Activated naive CD4-positive, alpha-beta T cell treated with anti-CD3 and anti-CD28 coated beads for 36 hours (primary cell): ENCODE measurements at regions not wholly inside any gene's neighbourhood (a gene's known extent, or its start where the extent isn't known, plus 50 kb on each side); places are given as distances from the start of the nearest gene placed in this dataset.
"Not testable (repeated sequence)": the region's sequence is repeated elsewhere in the genome, so short reads cannot be mapped to it uniquely, and the experiment has no call there.

Source experiments
- CTCF ChIA-PET: fragments of 350-600 bp; sonication (Branson Sonifier 250); formaldehyde crosslinking; loops from one replicate; lab custom pipeline; 2021; ENCODE audit warnings: antibody characterized with exemption; lab: Charles Lee
- DNase-seq: peaks from one replicate; pipeline ENCODE4 v3.0.0-alpha.2; 2020
- H3K27ac Mint-ChIP-seq: one replicate; pipeline ENCODE4 v1.8.0; 2021; ENCODE audit warnings: mild to moderate bottlenecking, mixed read lengths
- H3K27me3 Mint-ChIP-seq: one replicate; pipeline ENCODE4 v1.8.0; 2021; ENCODE audit warnings: low read depth, mixed read lengths
- H3K36me3 Mint-ChIP-seq: one replicate; pipeline ENCODE4 v1.8.0; 2021; ENCODE audit warnings: low read depth, mixed read lengths
- H3K4me1 Mint-ChIP-seq: one replicate; pipeline ENCODE4 v1.8.0; 2021; ENCODE audit warnings: low read depth, mixed read lengths
- H3K4me3 Mint-ChIP-seq: one replicate; pipeline ENCODE4 v1.8.0; 2021; ENCODE audit warnings: mild to moderate bottlenecking, moderate library complexity, mixed read lengths
- H3K9me3 Mint-ChIP-seq: one replicate; pipeline ENCODE4 v1.8.0; 2021; ENCODE audit warnings: mixed read lengths
- intact Hi-C: fragments of 100-400 bp; cut with micrococcal nuclease; formaldehyde crosslinking; loops from one replicate; pipeline ENCODE4 v1.15.1; 2023

DNA sequence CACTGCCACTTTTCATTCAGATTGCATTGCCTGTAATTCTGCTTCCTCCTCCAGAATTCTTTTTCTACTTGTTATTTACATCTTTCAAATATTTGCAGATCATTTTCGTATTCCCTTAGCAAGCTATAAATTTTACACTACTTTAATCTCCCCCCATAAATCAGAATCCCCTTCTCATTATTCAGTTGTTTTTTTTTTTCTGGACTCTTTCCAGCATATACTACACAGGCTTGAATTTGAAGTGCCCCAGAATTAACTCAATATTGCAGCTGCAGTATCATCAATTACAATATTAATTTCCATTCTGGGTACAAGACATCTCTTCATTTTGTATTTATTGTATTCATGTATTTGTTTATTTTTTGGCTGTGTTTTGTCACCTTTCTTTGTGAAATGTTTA is 1494.3 kb downstream of the AMY1C start:
- Mint-ChIP-seq H3K4me3 (no peak overlapping the region), H3K36me3 (no peaks in the 10 kb centered on the region), H3K9me3 (peaks cover 7% of the 10 kb centered on the region), H3K27ac (no peak overlapping the region), H3K4me1 (no peaks in the 10 kb centered on the region), H3K27me3 (no peaks in the 10 kb centered on the region)
- CTCF ChIA-PET = no interaction called here
- DNase-seq = no peak
- intact Hi-C loops = no loop called here

DNA sequence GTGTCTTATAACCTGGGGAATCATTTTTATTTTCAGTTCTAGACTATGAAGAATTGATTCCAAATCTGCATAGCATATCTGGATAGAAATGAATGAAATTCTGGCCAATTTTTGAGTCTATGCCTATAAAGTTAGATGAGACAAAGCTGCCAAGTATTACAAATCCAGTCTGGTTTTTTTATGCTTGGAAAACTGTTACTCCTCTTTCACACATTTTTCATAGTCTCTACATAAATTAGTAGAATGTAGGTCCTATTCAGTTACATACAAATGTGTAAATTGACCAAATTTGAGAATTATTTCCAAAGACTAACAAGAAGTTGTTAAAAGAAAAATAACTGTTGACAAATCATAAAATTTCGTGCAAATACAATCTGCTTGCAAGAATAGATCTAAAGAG is 1505.2 kb downstream of the AMY1C start:
- no peaks in the 10 kb centered on the region for H3K4me1 Mint-ChIP-seq
- intact Hi-C loops = no loop called here
- no peak for DNase-seq
- H3K36me3 Mint-ChIP-seq = no peaks in the 10 kb centered on the region
- H3K4me3 Mint-ChIP-seq = no peak overlapping the region
- H3K27ac Mint-ChIP-seq = no peak overlapping the region
- CTCF ChIA-PET = no interaction called here
- H3K9me3 Mint-ChIP-seq = peaks cover 9% of the 10 kb centered on the region
- H3K27me3 Mint-ChIP-seq = no peaks in the 10 kb centered on the region

DNA sequence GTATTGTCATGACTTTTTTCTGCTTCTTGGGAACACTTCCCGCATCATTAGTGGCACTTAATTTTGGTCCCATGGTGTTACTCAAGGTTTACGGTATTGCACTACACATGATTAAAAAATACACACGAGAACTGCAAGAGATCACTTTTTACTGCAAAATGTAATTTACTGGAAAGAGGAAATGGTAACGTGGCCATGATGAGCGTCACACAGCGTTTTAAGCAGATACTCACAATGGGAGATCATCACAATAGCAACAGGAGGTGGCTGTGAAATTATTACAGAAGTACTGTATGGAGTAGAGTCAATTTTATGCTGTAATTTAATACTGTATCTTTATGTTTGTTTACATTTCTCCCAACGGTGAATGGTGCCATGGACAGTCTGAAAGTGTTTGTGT is 1510.3 kb downstream of the AMY1C start:
- CTCF ChIA-PET = no interaction called here
- Mint-ChIP-seq H3K4me1 (no peaks in the 10 kb centered on the region), H3K27ac (no peak overlapping the region), H3K4me3 (no peak overlapping the region), H3K9me3 (peaks cover 13% of the 10 kb centered on the region), H3K27me3 (no peaks in the 10 kb centered on the region), H3K36me3 (no peaks in the 10 kb centered on the region)
- intact Hi-C loops = no loop called here
- no peak for DNase-seq

DNA sequence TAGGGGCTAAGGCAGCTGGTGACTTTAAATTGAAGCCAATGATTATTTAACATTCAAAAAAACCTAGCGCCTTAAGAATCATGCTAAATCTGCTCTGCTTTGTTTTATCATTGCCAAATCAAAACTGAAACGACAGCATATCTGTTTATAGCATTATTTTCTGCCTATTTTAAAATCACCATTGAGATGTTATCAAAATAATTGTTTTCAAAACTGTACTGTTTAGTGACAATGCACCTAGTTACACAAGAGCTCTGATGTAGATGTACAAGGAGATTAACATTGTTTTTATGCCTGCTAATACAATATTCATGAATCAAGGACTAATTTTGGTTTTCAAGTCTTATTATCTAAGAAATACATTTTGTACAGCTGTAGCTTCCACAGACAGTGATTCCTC is 1521.3 kb downstream of the AMY1C start:
- H3K4me3 Mint-ChIP-seq = no peak overlapping the region
- DNase-seq = no peak
- H3K36me3 Mint-ChIP-seq = no peaks in the 10 kb centered on the region
- peaks cover 25% of the 10 kb centered on the region for H3K9me3 Mint-ChIP-seq
- H3K27me3 Mint-ChIP-seq = no peaks in the 10 kb centered on the region
- no peak overlapping the region for H3K27ac Mint-ChIP-seq
- intact Hi-C loops = no loop called here
- CTCF ChIA-PET = no interaction called here
- H3K4me1 Mint-ChIP-seq = no peaks in the 10 kb centered on the region

DNA sequence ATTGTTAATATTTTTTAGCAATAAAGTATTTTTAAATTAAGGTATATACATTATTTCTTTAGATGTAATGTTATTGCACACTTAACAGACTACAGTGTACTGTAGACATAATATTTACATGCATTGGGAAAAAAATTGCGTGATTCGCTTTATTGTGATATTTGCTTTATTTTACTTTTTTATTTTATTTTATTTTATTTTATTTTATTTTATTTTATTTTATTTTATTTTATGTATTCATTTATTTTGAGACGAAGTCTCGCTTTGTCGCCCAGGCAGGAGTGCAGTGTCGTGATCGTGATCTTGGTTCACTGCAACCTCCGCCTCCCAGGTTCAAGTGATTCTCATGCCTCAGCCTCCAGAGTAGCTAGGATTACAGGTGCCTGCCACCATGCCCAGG is 1522.7 kb downstream of the AMY1C start:
- DNase-seq, H3K4me3 Mint-ChIP-seq, H3K4me1 Mint-ChIP-seq, CTCF ChIA-PET, H3K36me3 Mint-ChIP-seq, intact Hi-C loops, H3K27me3 Mint-ChIP-seq, H3K27ac Mint-ChIP-seq: not testable (repeated sequence)
- H3K9me3 Mint-ChIP-seq = peaks cover 23% of the 10 kb centered on the region

DNA sequence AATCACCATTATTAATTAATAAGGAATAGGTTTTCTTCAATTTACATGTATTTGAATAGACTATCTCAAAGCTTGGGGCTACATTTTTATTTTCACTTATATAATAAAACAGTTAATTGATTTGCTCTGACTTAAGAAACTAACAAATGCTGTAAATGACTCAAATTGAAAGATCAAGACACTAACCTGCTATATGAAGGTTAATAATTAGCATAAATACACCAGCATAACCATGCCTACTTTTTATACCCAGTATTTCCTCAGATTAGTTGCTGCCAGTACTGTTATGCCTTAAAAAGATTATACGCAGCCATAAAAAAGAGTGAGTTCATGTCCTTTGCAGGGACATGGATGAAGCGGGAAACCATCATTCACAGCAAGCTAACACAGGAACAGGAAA is 1545.1 kb downstream of the AMY1C start:
- H3K36me3 Mint-ChIP-seq = no peaks in the 10 kb centered on the region
- intact Hi-C loops = no loop called here
- H3K4me3 Mint-ChIP-seq = no peak overlapping the region
- DNase-seq = no peak
- CTCF ChIA-PET = no interaction called here
- H3K27ac Mint-ChIP-seq = no peak overlapping the region
- H3K9me3 Mint-ChIP-seq = peaks cover 15% of the 10 kb centered on the region
- H3K4me1 Mint-ChIP-seq = no peaks in the 10 kb centered on the region
- no peaks in the 10 kb centered on the region for H3K27me3 Mint-ChIP-seq

DNA sequence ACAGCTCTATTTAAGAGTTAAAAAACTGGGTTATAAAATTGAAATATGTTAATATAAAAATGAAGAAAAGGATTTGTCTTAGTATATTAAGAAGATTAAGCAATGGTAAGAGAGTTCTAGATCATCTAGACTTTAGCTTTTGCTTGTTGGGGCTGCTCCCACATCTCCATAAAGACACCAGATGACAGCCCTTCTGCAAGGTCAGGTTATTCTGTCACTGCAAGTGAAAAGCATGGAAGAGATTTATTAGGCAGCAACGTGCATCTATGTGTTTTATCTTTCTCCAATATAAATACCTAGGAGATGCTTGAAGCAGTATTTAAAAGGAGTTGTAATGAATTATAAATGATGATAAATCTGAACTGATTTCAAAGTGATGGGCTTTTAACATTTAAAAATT is 1560.4 kb downstream of the AMY1C start:
- intact Hi-C loops = no loop called here
- no peak overlapping the region for H3K27ac Mint-ChIP-seq
- no peaks in the 10 kb centered on the region for H3K36me3 Mint-ChIP-seq
- no peaks in the 10 kb centered on the region for H3K27me3 Mint-ChIP-seq
- CTCF ChIA-PET = no interaction called here
- no peaks in the 10 kb centered on the region for H3K4me1 Mint-ChIP-seq
- peaks cover 6% of the 10 kb centered on the region for H3K9me3 Mint-ChIP-seq
- no peak for DNase-seq
- H3K4me3 Mint-ChIP-seq = no peak overlapping the region

DNA sequence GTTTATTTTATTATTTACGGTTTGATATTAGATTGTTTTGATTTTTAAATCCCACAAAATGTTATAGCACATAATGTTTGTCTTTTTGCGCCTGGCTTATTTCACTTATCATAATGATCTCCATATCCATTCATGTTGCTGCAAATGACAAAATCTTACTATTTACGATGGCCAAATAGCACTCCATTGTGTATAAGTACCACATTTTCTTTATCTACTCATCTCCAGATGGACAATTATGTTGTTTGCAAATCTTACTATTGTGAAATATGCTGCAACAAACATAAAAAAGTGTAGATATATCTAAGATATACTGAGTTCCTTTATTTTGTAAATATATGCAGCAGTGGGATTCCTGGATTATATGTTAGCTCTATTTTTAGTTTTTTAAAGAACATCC is 1568.3 kb downstream of the AMY1C start:
- intact Hi-C loops = no loop called here
- Mint-ChIP-seq H3K4me1 (no peaks in the 10 kb centered on the region), H3K27ac (no peak overlapping the region), H3K4me3 (no peak overlapping the region), H3K27me3 (no peaks in the 10 kb centered on the region), H3K36me3 (no peaks in the 10 kb centered on the region), H3K9me3 (peaks cover 14% of the 10 kb centered on the region)
- DNase-seq = no peak
- CTCF ChIA-PET = no interaction called here

DNA sequence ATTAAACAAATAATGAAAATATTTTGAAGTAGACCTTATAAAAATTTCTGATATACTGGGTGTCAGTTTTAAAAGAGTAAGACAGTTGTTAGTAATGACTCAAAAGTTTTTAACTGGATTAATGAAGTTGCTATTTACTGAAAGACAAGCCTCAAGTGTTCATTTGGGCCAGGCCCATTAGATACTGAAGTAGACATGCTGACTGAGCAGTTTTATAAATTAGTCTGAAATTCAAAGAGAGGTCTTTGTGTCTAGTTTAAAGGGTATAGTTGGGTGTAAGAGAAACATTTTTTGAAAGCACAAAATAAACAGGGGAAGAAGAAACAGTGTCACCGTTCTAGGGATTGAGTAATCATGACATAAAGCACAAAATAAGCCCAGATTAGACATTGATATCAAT is 1577.2 kb downstream of the AMY1C start:
- no peak overlapping the region for H3K27ac Mint-ChIP-seq
- H3K9me3 Mint-ChIP-seq = peaks cover 2% of the 10 kb centered on the region

DNA sequence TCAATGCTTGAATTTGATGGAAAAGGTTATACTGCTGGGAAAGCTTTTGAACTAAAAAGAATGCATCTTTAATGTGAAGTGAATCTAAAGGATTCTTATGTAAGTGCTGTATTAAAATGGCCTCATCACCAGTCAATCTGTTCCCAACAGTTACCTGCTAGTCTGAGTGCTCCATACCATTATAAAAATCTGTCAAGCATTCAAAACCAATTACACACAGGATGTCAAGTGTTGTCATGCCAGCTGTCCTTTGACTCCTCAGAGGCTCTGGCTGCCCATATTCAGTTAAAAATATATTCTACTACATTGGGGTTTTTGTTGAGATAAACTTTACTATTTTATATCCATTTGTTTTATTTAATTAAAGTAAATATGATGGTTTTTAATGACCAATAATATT is 1587.7 kb downstream of the AMY1C start:
- Mint-ChIP-seq H3K4me3 (no peak overlapping the region), H3K27me3 (no peaks in the 10 kb centered on the region), H3K27ac (no peak overlapping the region), H3K36me3 (no peaks in the 10 kb centered on the region), H3K4me1 (no peaks in the 10 kb centered on the region), H3K9me3 (peaks cover 3% of the 10 kb centered on the region)
- intact Hi-C loops = no loop called here
- CTCF ChIA-PET = no interaction called here
- DNase-seq = no peak

More for the DNA sequence above, 1577.2 kb downstream of the AMY1C start:
- Mint-ChIP-seq H3K4me3 (no peak overlapping the region), H3K36me3 (no peaks in the 10 kb centered on the region), H3K27me3 (no peaks in the 10 kb centered on the region), H3K4me1 (no peaks in the 10 kb centered on the region)
- CTCF ChIA-PET = no interaction called here
- DNase-seq = no peak
- intact Hi-C loops = no loop called here

DNA sequence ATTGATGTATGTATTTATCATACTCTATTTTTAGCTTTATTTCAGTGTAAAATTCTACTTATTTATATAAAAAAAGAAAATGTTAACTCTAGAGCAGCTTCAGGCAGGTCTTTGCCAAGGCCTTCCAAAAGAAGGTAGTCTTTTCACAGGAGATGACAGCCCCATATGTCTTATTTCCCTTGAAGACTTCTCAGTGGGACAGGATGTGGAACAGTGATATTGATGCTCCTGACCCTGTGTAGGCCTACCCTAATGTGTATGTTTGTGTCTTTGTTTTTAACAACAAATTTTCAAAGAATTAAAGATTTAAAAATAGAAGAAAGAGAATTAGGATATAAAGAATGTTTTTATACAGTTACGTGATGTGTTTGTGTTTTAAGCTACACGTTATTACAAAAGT is 1593.6 kb downstream of the AMY1C start:
- CTCF ChIA-PET = no interaction called here
- intact Hi-C loops = no loop called here
- no peaks in the 10 kb centered on the region for H3K4me1 Mint-ChIP-seq
- no peaks in the 10 kb centered on the region for H3K27me3 Mint-ChIP-seq
- no peaks in the 10 kb centered on the region for H3K36me3 Mint-ChIP-seq
- peaks cover 14% of the 10 kb centered on the region for H3K9me3 Mint-ChIP-seq
- no peak for DNase-seq
- H3K4me3 Mint-ChIP-seq = no peak overlapping the region
- H3K27ac Mint-ChIP-seq = no peak overlapping the region

DNA sequence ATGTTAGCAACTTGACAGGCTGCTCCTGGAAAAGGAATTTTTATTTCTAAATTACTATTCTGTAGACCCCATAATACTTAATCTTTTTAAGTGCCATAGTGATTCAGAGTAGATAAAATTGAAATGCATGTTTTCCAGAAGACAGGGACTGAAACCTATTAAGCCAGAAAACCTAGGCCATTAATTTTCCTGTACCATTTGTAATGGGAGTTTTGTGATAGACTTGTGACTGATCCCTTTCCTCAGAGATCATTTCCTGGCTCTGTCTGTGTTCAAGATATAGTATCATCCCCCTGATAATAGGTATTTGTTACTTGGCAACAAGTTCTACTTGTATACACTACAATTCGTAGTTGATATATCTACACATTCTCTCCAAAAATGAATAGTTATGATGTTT is 1609.8 kb downstream of the AMY1C start:
- Mint-ChIP-seq H3K9me3 (peaks cover 8% of the 10 kb centered on the region), H3K4me3 (no peak overlapping the region), H3K4me1 (no peaks in the 10 kb centered on the region), H3K27ac (no peak overlapping the region), H3K27me3 (no peaks in the 10 kb centered on the region), H3K36me3 (no peaks in the 10 kb centered on the region)
- no peak for DNase-seq
- intact Hi-C loops = no loop called here
- CTCF ChIA-PET = no interaction called here

DNA sequence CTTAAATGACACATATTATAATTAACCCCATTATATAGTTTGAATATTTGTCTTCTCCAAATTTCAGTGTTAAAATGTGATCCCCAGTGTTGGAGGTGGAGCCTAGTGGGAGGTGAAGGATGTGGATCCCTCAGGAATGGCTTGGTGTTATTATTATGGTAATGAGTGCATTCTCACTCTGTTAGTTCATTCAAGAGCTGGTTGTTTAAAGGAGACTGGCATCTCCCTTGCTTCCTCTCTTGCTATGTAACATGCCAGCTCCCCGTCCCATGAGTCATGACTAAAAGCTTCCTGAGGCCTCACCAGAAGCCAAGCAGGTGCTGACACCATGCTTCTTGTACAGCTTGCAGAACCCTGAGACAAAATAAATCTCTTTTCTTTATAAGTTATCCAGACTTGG is 1612.7 kb downstream of the AMY1C start:
- CTCF ChIA-PET = no interaction called here
- Mint-ChIP-seq H3K36me3 (no peaks in the 10 kb centered on the region), H3K27ac (no peak overlapping the region), H3K4me1 (no peaks in the 10 kb centered on the region), H3K4me3 (no peak overlapping the region), H3K9me3 (peaks cover 4% of the 10 kb centered on the region), H3K27me3 (no peaks in the 10 kb centered on the region)
- intact Hi-C loops = no loop called here
- no peak for DNase-seq

DNA sequence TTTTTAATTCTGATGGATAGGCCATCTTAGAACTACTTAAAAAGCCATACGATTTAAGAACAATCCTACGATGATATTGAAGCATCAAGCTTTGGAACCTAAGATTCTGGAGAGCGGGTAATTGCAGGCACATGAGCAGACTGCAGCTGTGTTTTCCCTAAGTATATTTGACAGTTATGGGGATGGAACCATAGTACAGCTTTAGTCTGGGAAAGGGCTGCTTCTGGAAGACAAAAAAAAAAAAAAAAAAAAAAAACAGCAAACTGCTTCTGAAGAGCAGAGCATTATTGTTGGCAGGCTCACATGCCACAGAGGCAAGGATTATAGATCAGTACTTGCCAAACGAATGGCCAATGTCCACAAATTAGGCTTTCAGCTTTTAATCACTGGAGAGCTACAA is 1618.7 kb downstream of the AMY1C start:
- no peak overlapping the region for H3K4me3 Mint-ChIP-seq
- CTCF ChIA-PET = no interaction called here
- H3K4me1 Mint-ChIP-seq = no peaks in the 10 kb centered on the region
- intact Hi-C loops = no loop called here
- H3K27ac Mint-ChIP-seq = no peak overlapping the region
- DNase-seq = no peak
- H3K27me3 Mint-ChIP-seq = no peaks in the 10 kb centered on the region
- no peaks in the 10 kb centered on the region for H3K9me3 Mint-ChIP-seq
- no peaks in the 10 kb centered on the region for H3K36me3 Mint-ChIP-seq
